Right atrium auricular region (tissue), 2 donors: ENCODE measurements at regions not wholly inside any gene's neighbourhood (a gene's known extent, or its start where the extent isn't known, plus 50 kb on each side); places are given as distances from the start of the nearest gene placed in this dataset.

ENCODE experiments used
- DNase-seq: peaks from one replicate; pipeline ENCODE4 v3.0.0-alpha.2; 2019; ENCODE audit warnings: low spot score
- H3K27ac ChIP-seq, 2 donors: fragments of 200-600 bp; sonication (generic); 1 replicate in 1 of 2; 2 replicates in 1 of 2; pipeline ENCODE4 v1.5.1; 2016 to 2019
- H3K27me3 ChIP-seq, 2 donors: fragments of 200-600 bp; sonication (generic); one replicate each; pipeline versions ENCODE4 v1.5.1 to v1.6.0; 2017 to 2019
- H3K36me3 ChIP-seq: fragments of 200-600 bp; sonication (generic); one replicate; pipeline ENCODE4 v1.5.1; 2016
- H3K4me1 ChIP-seq, 2 donors: fragments of 200-600 bp; sonication (generic); one replicate each; pipeline versions ENCODE4 v1.5.1 to v1.6.0; 2017 to 2019
- H3K4me3 ChIP-seq, 2 donors: fragments of 200-600 bp; sonication (generic); 1 replicate in 1 of 2; 2 replicates in 1 of 2; pipeline ENCODE4 v1.5.1; 2017 to 2019; ENCODE audit warnings: mild to moderate bottlenecking in 1 of 2, moderate library complexity in 1 of 2
- H3K9me3 ChIP-seq, 2 donors: fragments of 200-600 bp; sonication (generic); one replicate each; pipeline ENCODE4 v1.5.1; 2019
- TF ChIP-seq, protein P1 (sequence below), 2 donors: fragments of 200-600 bp; sonication (generic); IDR thresholded peaks; one replicate each; pipeline ENCODE4 v1.5.1; 2019; ENCODE audit warnings: antibody characterized with exemption in 2 of 2

GRCh38 chr15:31845791-31846190, 184.5 kb upstream of the CHRNA7 start:
- H3K36me3 ChIP-seq, result no peaks in the 10 kb centered on the region

DNA sequence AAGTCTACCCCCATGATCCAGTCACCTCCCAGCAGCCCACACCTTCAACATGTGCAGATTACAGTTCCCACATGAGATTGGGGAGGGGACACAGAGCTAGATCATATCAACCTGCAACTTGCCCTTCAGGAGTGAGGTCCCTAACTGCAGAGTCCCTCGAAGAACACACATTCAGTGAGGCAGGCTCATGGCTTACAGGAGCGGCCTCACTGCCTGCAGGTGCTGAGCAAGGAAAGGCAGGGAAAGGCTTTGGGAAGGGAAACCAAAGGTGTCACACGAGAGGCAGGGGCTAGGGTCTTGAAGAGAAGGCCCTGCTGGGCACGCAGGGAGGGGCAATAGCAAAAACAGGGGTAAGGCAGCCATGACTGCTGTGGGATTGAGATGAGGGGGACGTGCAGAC, 182.4 kb upstream of the CHRNA7 start:
- no peak for DNase-seq
- Histone ChIP-seq H3K36me3 (no peaks in the 10 kb centered on the region), H3K27ac (no peak overlapping the region), H3K4me1 (no peaks in the 10 kb centered on the region), H3K9me3 (peaks cover 0 to 6% of the 10 kb centered on the region in 2 donors), H3K4me3 (no peak overlapping the region), H3K27me3 (no peaks in the 10 kb centered on the region)
- TF ChIP-seq, protein P1, sequence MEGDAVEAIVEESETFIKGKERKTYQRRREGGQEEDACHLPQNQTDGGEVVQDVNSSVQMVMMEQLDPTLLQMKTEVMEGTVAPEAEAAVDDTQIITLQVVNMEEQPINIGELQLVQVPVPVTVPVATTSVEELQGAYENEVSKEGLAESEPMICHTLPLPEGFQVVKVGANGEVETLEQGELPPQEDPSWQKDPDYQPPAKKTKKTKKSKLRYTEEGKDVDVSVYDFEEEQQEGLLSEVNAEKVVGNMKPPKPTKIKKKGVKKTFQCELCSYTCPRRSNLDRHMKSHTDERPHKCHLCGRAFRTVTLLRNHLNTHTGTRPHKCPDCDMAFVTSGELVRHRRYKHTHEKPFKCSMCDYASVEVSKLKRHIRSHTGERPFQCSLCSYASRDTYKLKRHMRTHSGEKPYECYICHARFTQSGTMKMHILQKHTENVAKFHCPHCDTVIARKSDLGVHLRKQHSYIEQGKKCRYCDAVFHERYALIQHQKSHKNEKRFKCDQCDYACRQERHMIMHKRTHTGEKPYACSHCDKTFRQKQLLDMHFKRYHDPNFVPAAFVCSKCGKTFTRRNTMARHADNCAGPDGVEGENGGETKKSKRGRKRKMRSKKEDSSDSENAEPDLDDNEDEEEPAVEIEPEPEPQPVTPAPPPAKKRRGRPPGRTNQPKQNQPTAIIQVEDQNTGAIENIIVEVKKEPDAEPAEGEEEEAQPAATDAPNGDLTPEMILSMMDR (IDR thresholded peaks at IDR 0.05), result no peak

More at GRCh38 chr15:31845791-31846190, 184.5 kb upstream of the CHRNA7 start:
- no peak for DNase-seq
- H3K4me3 ChIP-seq, result no peak overlapping the region
- H3K4me1 ChIP-seq, result peaks cover 0 to 17% of the 10 kb centered on the region in 2 donors
- peaks cover 0 to under 1% of the 10 kb centered on the region in 2 donors for H3K9me3 ChIP-seq
- TF ChIP-seq, protein P1 (IDR thresholded peaks at IDR 0.05), result no peak
- no peak overlapping the region for H3K27ac ChIP-seq
- H3K27me3 ChIP-seq, result no peaks in the 10 kb centered on the region

DNA sequence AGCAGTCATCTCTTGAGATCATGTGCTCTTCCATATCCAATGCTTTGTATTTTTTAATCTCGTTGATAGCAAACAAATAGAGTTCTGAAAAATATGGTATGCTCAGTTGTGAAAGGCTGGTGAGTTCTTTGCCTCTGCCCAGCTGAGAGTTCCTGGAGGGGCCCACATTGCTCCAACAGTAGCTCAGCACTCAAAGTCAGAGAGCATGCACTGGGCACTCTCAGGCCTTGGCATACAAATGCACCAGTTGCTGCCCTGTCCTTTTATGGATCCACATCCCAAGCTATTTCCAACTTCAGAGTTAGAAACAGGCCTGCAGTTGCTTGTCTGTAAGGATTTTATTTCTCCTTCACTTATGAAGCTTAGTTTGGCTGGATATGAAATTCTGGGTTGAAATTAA, 181.7 kb upstream of the CHRNA7 start:
- no peak for DNase-seq

GRCh38 chr15:31852933-31853799, 177.1 kb upstream of the CHRNA7 start:
- TF ChIP-seq, protein P1 (IDR thresholded peaks at IDR 0.05), result no peak
- Histone ChIP-seq H3K9me3 (peaks cover 0 to 21% of the 10 kb centered on the region in 2 donors), H3K4me3 (no peak overlapping the region)

More for the DNA sequence above, 181.7 kb upstream of the CHRNA7 start:
- no peak overlapping the region for H3K4me3 ChIP-seq
- H3K27me3 ChIP-seq, result no peaks in the 10 kb centered on the region
- peaks cover 0 to 6% of the 10 kb centered on the region in 2 donors for H3K9me3 ChIP-seq
- H3K27ac ChIP-seq, result no peak overlapping the region
- no peaks in the 10 kb centered on the region for H3K36me3 ChIP-seq
- TF ChIP-seq, protein P1 (IDR thresholded peaks at IDR 0.05), result no peak
- H3K4me1 ChIP-seq, result no peaks in the 10 kb centered on the region

GRCh38 chr15:31856581-31856980, 173.7 kb upstream of the CHRNA7 start:
- H3K4me1 ChIP-seq, result no peaks in the 10 kb centered on the region
- peaks cover 0 to 16% of the 10 kb centered on the region in 2 donors for H3K9me3 ChIP-seq
- TF ChIP-seq, protein P1 (IDR thresholded peaks at IDR 0.05), result no peak
- no peaks in the 10 kb centered on the region for H3K36me3 ChIP-seq
- no peak for DNase-seq
- H3K4me3 ChIP-seq, result no peak overlapping the region
- no peaks in the 10 kb centered on the region for H3K27me3 ChIP-seq
- no peak overlapping the region for H3K27ac ChIP-seq

More at GRCh38 chr15:31852933-31853799, 177.1 kb upstream of the CHRNA7 start:
- Histone ChIP-seq H3K27me3 (no peaks in the 10 kb centered on the region), H3K27ac (no peak overlapping the region), H3K36me3 (no peaks in the 10 kb centered on the region), H3K4me1 (no peaks in the 10 kb centered on the region)
- no peak for DNase-seq
